Posterior vena cava (tissue), 2 donors: ENCODE measurements at regions not wholly inside any gene's neighbourhood (a gene's known extent, or its start where the extent isn't known, plus 50 kb on each side); places are given as distances from the start of the nearest gene placed in this dataset.

Experiments used
- DNase-seq: peaks from one replicate; pipeline ENCODE4 v3.0.0-alpha.2; 2020; ENCODE audit warnings: low spot score
- intact Hi-C, 2 donors: fragments of 100-400 bp; cut with DNase I; formaldehyde crosslinking; loops; one replicate each; pipeline versions ENCODE4 v1.14.1 to v1.14.2; 2022 to 2023
- donor health status: DM: yes; HTN: yes; CAD: no.
- donor health status: DM: yes; HTN: yes; CAD: no.

GRCh38 chr20:18989736-18990474 is 176.3 kb downstream of the SCP2D1 start:
- intact Hi-C loops = no loop called here
- DNase-seq = peak; percentile 83

GRCh38 chr20:18991012-18991411 is 177.4 kb downstream of the SCP2D1 start:
- intact Hi-C loops = no loop called here
- DNase-seq = no peak

GRCh38 chr20:18992418-18992817 is 178.8 kb downstream of the SCP2D1 start:
- intact Hi-C loops = no loop called here
- no peak for DNase-seq

GRCh38 chr20:18995455-18995854 is 181.9 kb downstream of the SCP2D1 start:
- intact Hi-C loops = no loop called here
- no peak for DNase-seq

- DNase-seq = no peak
Measured at GRCh38 chr20:18999086-18999485, 185.5 kb downstream of the SCP2D1 start.

GRCh38 chr20:19000078-19000477 is 186.5 kb downstream of the SCP2D1 start:
- peak; percentile 28 for DNase-seq
- intact Hi-C loops = no loop called here

More at GRCh38 chr20:18999086-18999485, 185.5 kb downstream of the SCP2D1 start:
- intact Hi-C loops = no loop called here

- no peak for DNase-seq
- intact Hi-C loops = no loop called here
Measured at GRCh38 chr20:19001177-19001576, 187.6 kb downstream of the SCP2D1 start.

- no peak for DNase-seq
- intact Hi-C loops = no loop called here
Measured at GRCh38 chr20:19003366-19004336, 190.1 kb downstream of the SCP2D1 start.

- peak; percentile 28 for DNase-seq
- intact Hi-C loops = no loop called here
Measured at GRCh38 chr20:19004975-19005374, 191.4 kb downstream of the SCP2D1 start.

GRCh38 chr20:19008497-19008896 is 194.9 kb downstream of the SCP2D1 start:
- intact Hi-C loops = no loop called here

GRCh38 chr20:19009081-19009688 is 195.6 kb downstream of the SCP2D1 start:
- intact Hi-C loops = no loop called here
- DNase-seq = no peak

More at GRCh38 chr20:19008497-19008896, 194.9 kb downstream of the SCP2D1 start:
- no peak for DNase-seq

GRCh38 chr20:19012676-19013075 is 199.1 kb downstream of the SCP2D1 start:
- DNase-seq = peak; percentile 82
- intact Hi-C loops = no loop called here

- no peak for DNase-seq
- intact Hi-C loops = no loop called here
Measured at GRCh38 chr20:19013907-19014306, 198.5 kb upstream of the SLC24A3 start.

GRCh38 chr20:19015351-19016139 is 196.9 kb upstream of the SLC24A3 start:
- DNase-seq = no peak
- intact Hi-C loops = no loop called here

- intact Hi-C loops = no loop called here
- DNase-seq = no peak
Measured at GRCh38 chr20:19016140-19016497, 196.3 kb upstream of the SLC24A3 start.

GRCh38 chr20:19017104-19017690 is 195.2 kb upstream of the SLC24A3 start:
- intact Hi-C loops = no loop called here
- DNase-seq = no peak

- intact Hi-C loops = no loop called here
- no peak for DNase-seq
Measured at GRCh38 chr20:19018881-19019280, 193.6 kb upstream of the SLC24A3 start.

GRCh38 chr20:19019734-19020364 is 192.6 kb upstream of the SLC24A3 start:
- intact Hi-C loops = no loop called here
- DNase-seq = no peak
